ENCODE measurements at regions not wholly inside any gene's neighbourhood (a gene's known extent, or its start where the extent isn't known, plus 50 kb on each side); places are given as distances from the start of the nearest gene placed in this dataset.

DNA sequence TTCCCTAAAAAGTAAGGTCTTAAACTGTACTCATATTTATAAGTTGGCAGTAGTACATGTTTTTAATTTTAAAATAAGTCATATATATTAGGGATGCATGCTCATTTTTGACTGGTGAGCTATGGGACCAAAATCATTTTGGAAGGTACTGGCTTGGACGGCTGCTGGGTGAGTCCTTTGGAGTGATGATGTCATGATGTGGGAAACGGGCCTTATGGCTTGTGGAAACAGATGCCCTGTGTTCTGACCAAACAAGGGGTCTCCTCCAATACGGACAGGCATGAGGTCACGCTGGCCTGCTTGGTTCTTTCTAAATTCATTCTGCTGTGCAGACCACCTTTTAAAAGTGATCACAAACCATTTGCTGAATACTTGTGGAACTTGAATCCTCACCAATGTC is 109.2 kb upstream of the MGAT5 start:
- TF ChIP-seq, protein P1, sequence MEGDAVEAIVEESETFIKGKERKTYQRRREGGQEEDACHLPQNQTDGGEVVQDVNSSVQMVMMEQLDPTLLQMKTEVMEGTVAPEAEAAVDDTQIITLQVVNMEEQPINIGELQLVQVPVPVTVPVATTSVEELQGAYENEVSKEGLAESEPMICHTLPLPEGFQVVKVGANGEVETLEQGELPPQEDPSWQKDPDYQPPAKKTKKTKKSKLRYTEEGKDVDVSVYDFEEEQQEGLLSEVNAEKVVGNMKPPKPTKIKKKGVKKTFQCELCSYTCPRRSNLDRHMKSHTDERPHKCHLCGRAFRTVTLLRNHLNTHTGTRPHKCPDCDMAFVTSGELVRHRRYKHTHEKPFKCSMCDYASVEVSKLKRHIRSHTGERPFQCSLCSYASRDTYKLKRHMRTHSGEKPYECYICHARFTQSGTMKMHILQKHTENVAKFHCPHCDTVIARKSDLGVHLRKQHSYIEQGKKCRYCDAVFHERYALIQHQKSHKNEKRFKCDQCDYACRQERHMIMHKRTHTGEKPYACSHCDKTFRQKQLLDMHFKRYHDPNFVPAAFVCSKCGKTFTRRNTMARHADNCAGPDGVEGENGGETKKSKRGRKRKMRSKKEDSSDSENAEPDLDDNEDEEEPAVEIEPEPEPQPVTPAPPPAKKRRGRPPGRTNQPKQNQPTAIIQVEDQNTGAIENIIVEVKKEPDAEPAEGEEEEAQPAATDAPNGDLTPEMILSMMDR (IDR thresholded peaks at IDR 0.05): no peak
- TF ChIP-seq SMC3 (IDR thresholded peaks at IDR 0.05; ENCODE audit: low read depth, low read length) (no peak), FOXJ3 (CRISPR knock-in tag; IDR thresholded peaks at IDR 0.05) (no peak), POLR2AphosphoS5 (IDR thresholded peaks at IDR 0.05; ENCODE audit: low read depth, low read length) (no peak), EP300 (IDR thresholded peaks at IDR 0.05; ENCODE audit: borderline replicate concordance in 1 of 2, low read depth in 1 of 2, low read length in 1 of 2) (no peak)
- TF ChIP-seq, protein P2, sequence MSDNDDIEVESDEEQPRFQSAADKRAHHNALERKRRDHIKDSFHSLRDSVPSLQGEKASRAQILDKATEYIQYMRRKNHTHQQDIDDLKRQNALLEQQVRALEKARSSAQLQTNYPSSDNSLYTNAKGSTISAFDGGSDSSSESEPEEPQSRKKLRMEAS (IDR thresholded peaks at IDR 0.05; ENCODE audit: low read depth): no peak
- TF ChIP-seq, protein P3, sequence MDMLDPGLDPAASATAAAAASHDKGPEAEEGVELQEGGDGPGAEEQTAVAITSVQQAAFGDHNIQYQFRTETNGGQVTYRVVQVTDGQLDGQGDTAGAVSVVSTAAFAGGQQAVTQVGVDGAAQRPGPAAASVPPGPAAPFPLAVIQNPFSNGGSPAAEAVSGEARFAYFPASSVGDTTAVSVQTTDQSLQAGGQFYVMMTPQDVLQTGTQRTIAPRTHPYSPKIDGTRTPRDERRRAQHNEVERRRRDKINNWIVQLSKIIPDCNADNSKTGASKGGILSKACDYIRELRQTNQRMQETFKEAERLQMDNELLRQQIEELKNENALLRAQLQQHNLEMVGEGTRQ (IDR thresholded peaks at IDR 0.05; ENCODE audit: borderline replicate concordance, low read depth, low read length): no peak
